HCT116 (cell line): ENCODE measurements at regions not wholly inside any gene's neighbourhood (a gene's known extent, or its start where the extent isn't known, plus 50 kb on each side); places are given as distances from the start of the nearest gene placed in this dataset.

Experiments
- ATAC-seq: fragments of 200-7000 bp; cut with Tn5 transposase; 2 replicates; pipeline ENCODE4 v1.9.1; 2020; ENCODE audit warnings: mild to moderate bottlenecking, moderate library complexity
- BruUV-seq: library from RNA; stranded (reverse); fragments of 400-500 nt; replicated peaks from 2 replicates; lab custom pipeline; 2021; lab: Mats Ljungman, UMichigan
- CTCF ChIA-PET: fragments of 300-600 bp; sonication (Branson Sonifier 250); formaldehyde crosslinking; loops from one replicate; lab custom pipeline; 2021; ENCODE audit warnings: antibody characterized with exemption; lab: Charles Lee
- POLR2A ChIA-PET: fragments of 300-600, 350-600 bp; sonication (Branson Sonifier 250); formaldehyde crosslinking; loops from one replicate; lab custom pipeline; 2021; ENCODE audit warnings: antibody characterized with exemption; lab: Charles Lee
- RAD21 ChIA-PET, 2 experiments: fragments of 300-600 bp; sonication (Branson Sonifier 250); formaldehyde crosslinking; loops; one replicate each; lab custom pipeline; 2023; ENCODE audit warnings: low total read pairs in 2 of 2; ENCODE audit not compliant: uncharacterized antibody in 2 of 2, unreplicated experiment in 2 of 2, low non-redundant PET in 1 of 2; lab: Charles Lee
- DNase-seq: peaks from one replicate; pipeline ENCODE4 v3.0.0-alpha.2; 2010; ENCODE audit warnings: low read depth, low spot score
- H2AFZ ChIP-seq: fragments of 200-600 bp; shearing (Covaris generic), sonication (generic); 2 replicates; pipeline ENCODE4 v1.6.1; 2017; ENCODE audit warnings: low read depth, mixed run types, mixed read lengths, antibody characterized with exemption, low read length; ENCODE audit not compliant: poor library complexity, severe bottlenecking
- H3K27ac ChIP-seq: 2 replicates; pipeline ENCODE4 v1.5.1; 2012; ENCODE audit warnings: low read depth, low read length
- H3K27me3 ChIP-seq: fragments of 200-600 bp; sonication (generic); 2 replicates; pipeline ENCODE4 v1.6.1; 2016; ENCODE audit warnings: mixed run types, low read length, mixed read lengths; ENCODE audit not compliant: insufficient read depth
- H3K36me3 ChIP-seq, 2 experiments: fragments of 200-500 bp in 1 of 2; fragments of 200-600 bp in 1 of 2; sonication (Bioruptor generic) in 1 of 2; sonication (generic) in 1 of 2; 2 replicates each; pipeline versions ENCODE4 v1.5.1 to v1.6.1; 2014 to 2016; ENCODE audit warnings: low read length in 2 of 2, inconsistent platforms in 1 of 2, mixed read lengths in 1 of 2, mixed run types in 1 of 2; ENCODE audit not compliant: insufficient read depth in 2 of 2, control insufficient read depth in 1 of 2
- H3K4me1 ChIP-seq, 2 experiments: fragments of 200-600 bp in 1 of 2; sonication (generic) in 1 of 2; 2 replicates each; pipeline versions ENCODE4 v1.5.1 to v1.6.1; 2012 to 2017; ENCODE audit warnings: low read length in 2 of 2, inconsistent platforms in 1 of 2, mild to moderate bottlenecking in 1 of 2, mixed read lengths in 1 of 2, mixed run types in 1 of 2, moderate library complexity in 1 of 2; ENCODE audit not compliant: insufficient read depth in 2 of 2, control insufficient read depth in 1 of 2
- H3K4me2 ChIP-seq: fragments of 200-600 bp; sonication (generic); 2 replicates; pipeline ENCODE4 v1.6.1; 2017; ENCODE audit warnings: mixed run types, low read length, mixed read lengths
- H3K4me3 ChIP-seq, 2 experiments: fragments of 200-600 bp in 1 of 2; sonication (generic) in 1 of 2; replicated peaks in 1 of 2; 2 replicates each; pipeline ENCODE4 v1.5.1; 2011 to 2016; ENCODE audit warnings: low read length in 2 of 2, control low read depth in 1 of 2, low read depth in 1 of 2, mild to moderate bottlenecking in 1 of 2, mixed read lengths in 1 of 2, mixed run types in 1 of 2
- H3K79me2 ChIP-seq: fragments of 200-600 bp; sonication (generic); 2 replicates; pipeline ENCODE4 v1.6.1; 2017; ENCODE audit warnings: mild to moderate bottlenecking, mixed run types, low read length, moderate library complexity, mixed read lengths; ENCODE audit not compliant: insufficient read depth
- H3K9ac ChIP-seq: fragments of 200-600 bp; sonication (generic); 2 replicates; pipeline ENCODE4 v1.6.1; 2016; ENCODE audit warnings: low read length, mixed read lengths
- H3K9me2 ChIP-seq: fragments of 200-600 bp; sonication (generic), shearing (Covaris generic); 2 replicates; pipeline ENCODE4 v1.6.1; 2017; ENCODE audit warnings: mixed run types, mild to moderate bottlenecking, moderate library complexity; ENCODE audit not compliant: insufficient read depth
- H3K9me3 ChIP-seq, 2 experiments: fragments of 200-500 bp in 1 of 2; fragments of 200-600 bp in 1 of 2; sonication (Bioruptor generic) in 1 of 2; sonication (generic) in 1 of 2; 2 replicates each; pipeline ENCODE4 v1.6.1; 2014 to 2017; ENCODE audit warnings: low read length in 2 of 2, mixed read lengths in 2 of 2, inconsistent platforms in 1 of 2, low read depth in 1 of 2, mild to moderate bottlenecking in 1 of 2, mixed run types in 1 of 2, moderate library complexity in 1 of 2; ENCODE audit not compliant: control insufficient read depth in 1 of 2, insufficient read depth in 1 of 2
- H4K20me1 ChIP-seq: fragments of 200-600 bp; sonication (generic), shearing (Covaris generic); 2 replicates; pipeline ENCODE4 v1.6.1; 2017; ENCODE audit warnings: mixed run types, mild to moderate bottlenecking, moderate library complexity; ENCODE audit not compliant: insufficient read depth
- CBX3 ChIP-seq: IDR thresholded peaks from 2 replicates; pipeline ENCODE4 v1.6.1; 2012; ENCODE audit warnings: low read depth
- CEBPB ChIP-seq: IDR thresholded peaks from 2 replicates; pipeline ENCODE4 v1.6.1; 2012; ENCODE audit warnings: low read depth
- CTCF ChIP-seq, 3 experiments: fragments of 200-600 bp in 1 of 3; sonication (generic) in 1 of 3; IDR thresholded peaks in 2 of 3; conservative IDR thresholded peaks in 1 of 3; 2 replicates each; pipeline ENCODE4 v1.5.1; 2012 to 2017; ENCODE audit warnings: low read depth in 2 of 3, low read length in 2 of 3, antibody characterized with exemption in 1 of 3, borderline replicate concordance in 1 of 3, control low read depth in 1 of 3, mild to moderate bottlenecking in 1 of 3, mixed read lengths in 1 of 3, mixed run types in 1 of 3, moderate library complexity in 1 of 3; ENCODE audit not compliant: insufficient read depth in 1 of 3
- EGR1 ChIP-seq: IDR thresholded peaks from 2 replicates; pipeline ENCODE4 v1.6.1; 2012; ENCODE audit warnings: low read depth
- ELF1 ChIP-seq: IDR thresholded peaks from 2 replicates; pipeline ENCODE4 v1.6.1; 2012; ENCODE audit warnings: low read depth, borderline replicate concordance
- EZH2 ChIP-seq: fragments of 200-600 bp; sonication (generic); IDR thresholded peaks from 2 replicates; pipeline ENCODE4 v1.6.1; 2017; ENCODE audit warnings: antibody characterized with exemption, mixed run types
- JUND ChIP-seq: IDR thresholded peaks from 2 replicates; pipeline ENCODE4 v1.6.1; 2012
- POLR2A ChIP-seq: IDR thresholded peaks from 2 replicates; pipeline ENCODE4 v1.7.0; 2011; ENCODE audit warnings: borderline replicate concordance; ENCODE audit not compliant: insufficient read depth, insufficient read length; ENCODE audit errors: extremely low read depth
- POLR2AphosphoS5 ChIP-seq: IDR thresholded peaks from 2 replicates; pipeline ENCODE4 v1.6.1; 2011; ENCODE audit warnings: mild to moderate bottlenecking, low read depth, low read length, moderate library complexity
- SIN3A ChIP-seq: IDR thresholded peaks from 2 replicates; pipeline ENCODE4 v1.6.1; 2012; ENCODE audit warnings: low read depth
- SP1 ChIP-seq: IDR thresholded peaks from 2 replicates; pipeline ENCODE4 v1.6.1; 2012; ENCODE audit warnings: low read depth
- SRF ChIP-seq: IDR thresholded peaks from 2 replicates; pipeline ENCODE4 v1.6.1; 2012; ENCODE audit warnings: low read depth
- TCF7L2 ChIP-seq: IDR thresholded peaks from 2 replicates; pipeline ENCODE4 v1.7.0; 2011; ENCODE audit warnings: borderline replicate concordance, inconsistent platforms; ENCODE audit not compliant: insufficient read depth, insufficient read length; ENCODE audit errors: extremely low read depth
- YY1 ChIP-seq: IDR thresholded peaks from 2 replicates; pipeline ENCODE4 v1.6.1; 2011; ENCODE audit warnings: low read length, low read depth, moderate library complexity, mild to moderate bottlenecking; ENCODE audit not compliant: insufficient replicate concordance; ENCODE audit errors: extremely low read depth
- ZFX ChIP-seq: fragments of 450-650 bp; IDR thresholded peaks from 2 replicates; pipeline ENCODE4 v1.6.1; 2017
- ZNF274 ChIP-seq: fragments of 200-500 bp; sonication (Bioruptor generic); IDR thresholded peaks from 2 replicates; pipeline ENCODE4 v1.6.1; 2014; ENCODE audit warnings: mild to moderate bottlenecking, low read depth, low read length, inconsistent platforms
- intact Hi-C: fragments of 100-400 bp; cut with micrococcal nuclease; formaldehyde crosslinking; loops from 2 replicates; pipeline ENCODE4 v1.10.0; 2022
- TF ChIP-seq, protein P1 (sequence below): IDR thresholded peaks from 2 replicates; pipeline ENCODE4 v1.6.1; 2012
- TF ChIP-seq, protein P2 (sequence below): IDR thresholded peaks from 2 replicates; pipeline ENCODE4 v1.6.1; 2011; ENCODE audit warnings: mild to moderate bottlenecking, low read length, moderate library complexity; ENCODE audit not compliant: insufficient replicate concordance; ENCODE audit errors: extremely low read depth
- TF ChIP-seq, protein P3 (sequence below): IDR thresholded peaks from 2 replicates; pipeline ENCODE4 v1.6.1; 2012
- TF ChIP-seq, protein P4 (sequence below): IDR thresholded peaks from 2 replicates; pipeline ENCODE4 v1.6.1; 2012; ENCODE audit warnings: low read depth

DNA sequence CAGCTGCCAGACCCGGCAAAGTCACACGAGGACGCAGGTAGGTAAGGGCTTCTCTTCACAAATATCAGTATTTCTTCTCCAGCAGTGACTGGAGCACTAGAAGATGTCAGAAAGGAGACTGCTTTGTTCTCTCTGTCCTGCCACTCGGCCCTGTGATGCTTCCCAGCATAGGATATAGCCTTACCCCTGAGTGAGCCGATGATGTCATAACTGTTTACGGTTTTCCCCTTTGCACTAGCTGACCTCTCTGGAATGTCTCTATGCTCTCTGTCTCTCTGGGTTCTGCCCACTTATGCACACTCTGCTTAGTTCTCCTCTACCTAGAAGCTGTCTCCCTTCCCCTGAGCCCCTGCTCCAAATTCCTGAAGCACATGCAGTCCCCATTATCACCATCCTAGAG lies 167.5 kb upstream of the PODXL start:
- intact Hi-C loops = no loop called here
- no peak overlapping the region for H3K27ac ChIP-seq
- no peak overlapping the region for H2AFZ ChIP-seq
- no peaks in the 10 kb centered on the region for H3K36me3 ChIP-seq
- H3K27me3 ChIP-seq = peaks cover 32% of the 10 kb centered on the region; the same call in 1 of the 2 replicates
- CTCF ChIA-PET = no interaction called here
- RAD21 ChIA-PET = no interaction called here
- POLR2A ChIA-PET = no interaction called here
- BruUV-seq = no TSS peak
- no peaks in the 10 kb centered on the region for H3K9me2 ChIP-seq
- no peaks in the 10 kb centered on the region for H3K9me3 ChIP-seq
- DNase-seq (no peak), ATAC-seq (0 out of 2 replicates have a peak, but pooled peaks have one; percentile 22)
- no peaks in the 10 kb centered on the region for H4K20me1 ChIP-seq
- no peaks in the 10 kb centered on the region for H3K4me1 ChIP-seq
- TF ChIP-seq, protein P1, sequence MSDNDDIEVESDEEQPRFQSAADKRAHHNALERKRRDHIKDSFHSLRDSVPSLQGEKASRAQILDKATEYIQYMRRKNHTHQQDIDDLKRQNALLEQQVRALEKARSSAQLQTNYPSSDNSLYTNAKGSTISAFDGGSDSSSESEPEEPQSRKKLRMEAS = no peak
- TF ChIP-seq TCF7L2 (no peak), CEBPB (no peak), CTCF (IDR thresholded peaks at IDR 0.05 in 2 of 3, conservative IDR thresholded peaks at IDR 0.05 in 1 of 3; ENCODE audit: borderline replicate concordance in 1 of 3, insufficient read depth in 1 of 3, low read depth in 2 of 3, low read length in 2 of 3) (no peak), YY1 (no peak), EGR1 (no peak), SRF (no peak), SP1 (no peak), EZH2 (no peak), ZNF274 (no peak), SIN3A (no peak), ELF1 (no peak), POLR2AphosphoS5 (no peak), POLR2A (no peak), JUND (no peak), CBX3 (no peak), ZFX (no peak)
- TF ChIP-seq, protein P2, sequence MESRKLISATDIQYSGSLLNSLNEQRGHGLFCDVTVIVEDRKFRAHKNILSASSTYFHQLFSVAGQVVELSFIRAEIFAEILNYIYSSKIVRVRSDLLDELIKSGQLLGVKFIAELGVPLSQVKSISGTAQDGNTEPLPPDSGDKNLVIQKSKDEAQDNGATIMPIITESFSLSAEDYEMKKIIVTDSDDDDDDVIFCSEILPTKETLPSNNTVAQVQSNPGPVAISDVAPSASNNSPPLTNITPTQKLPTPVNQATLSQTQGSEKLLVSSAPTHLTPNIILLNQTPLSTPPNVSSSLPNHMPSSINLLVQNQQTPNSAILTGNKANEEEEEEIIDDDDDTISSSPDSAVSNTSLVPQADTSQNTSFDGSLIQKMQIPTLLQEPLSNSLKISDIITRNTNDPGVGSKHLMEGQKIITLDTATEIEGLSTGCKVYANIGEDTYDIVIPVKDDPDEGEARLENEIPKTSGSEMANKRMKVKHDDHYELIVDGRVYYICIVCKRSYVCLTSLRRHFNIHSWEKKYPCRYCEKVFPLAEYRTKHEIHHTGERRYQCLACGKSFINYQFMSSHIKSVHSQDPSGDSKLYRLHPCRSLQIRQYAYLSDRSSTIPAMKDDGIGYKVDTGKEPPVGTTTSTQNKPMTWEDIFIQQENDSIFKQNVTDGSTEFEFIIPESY = no peak
- TF ChIP-seq, protein P3, sequence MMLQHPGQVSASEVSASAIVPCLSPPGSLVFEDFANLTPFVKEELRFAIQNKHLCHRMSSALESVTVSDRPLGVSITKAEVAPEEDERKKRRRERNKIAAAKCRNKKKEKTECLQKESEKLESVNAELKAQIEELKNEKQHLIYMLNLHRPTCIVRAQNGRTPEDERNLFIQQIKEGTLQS = no peak
- TF ChIP-seq, protein P4, sequence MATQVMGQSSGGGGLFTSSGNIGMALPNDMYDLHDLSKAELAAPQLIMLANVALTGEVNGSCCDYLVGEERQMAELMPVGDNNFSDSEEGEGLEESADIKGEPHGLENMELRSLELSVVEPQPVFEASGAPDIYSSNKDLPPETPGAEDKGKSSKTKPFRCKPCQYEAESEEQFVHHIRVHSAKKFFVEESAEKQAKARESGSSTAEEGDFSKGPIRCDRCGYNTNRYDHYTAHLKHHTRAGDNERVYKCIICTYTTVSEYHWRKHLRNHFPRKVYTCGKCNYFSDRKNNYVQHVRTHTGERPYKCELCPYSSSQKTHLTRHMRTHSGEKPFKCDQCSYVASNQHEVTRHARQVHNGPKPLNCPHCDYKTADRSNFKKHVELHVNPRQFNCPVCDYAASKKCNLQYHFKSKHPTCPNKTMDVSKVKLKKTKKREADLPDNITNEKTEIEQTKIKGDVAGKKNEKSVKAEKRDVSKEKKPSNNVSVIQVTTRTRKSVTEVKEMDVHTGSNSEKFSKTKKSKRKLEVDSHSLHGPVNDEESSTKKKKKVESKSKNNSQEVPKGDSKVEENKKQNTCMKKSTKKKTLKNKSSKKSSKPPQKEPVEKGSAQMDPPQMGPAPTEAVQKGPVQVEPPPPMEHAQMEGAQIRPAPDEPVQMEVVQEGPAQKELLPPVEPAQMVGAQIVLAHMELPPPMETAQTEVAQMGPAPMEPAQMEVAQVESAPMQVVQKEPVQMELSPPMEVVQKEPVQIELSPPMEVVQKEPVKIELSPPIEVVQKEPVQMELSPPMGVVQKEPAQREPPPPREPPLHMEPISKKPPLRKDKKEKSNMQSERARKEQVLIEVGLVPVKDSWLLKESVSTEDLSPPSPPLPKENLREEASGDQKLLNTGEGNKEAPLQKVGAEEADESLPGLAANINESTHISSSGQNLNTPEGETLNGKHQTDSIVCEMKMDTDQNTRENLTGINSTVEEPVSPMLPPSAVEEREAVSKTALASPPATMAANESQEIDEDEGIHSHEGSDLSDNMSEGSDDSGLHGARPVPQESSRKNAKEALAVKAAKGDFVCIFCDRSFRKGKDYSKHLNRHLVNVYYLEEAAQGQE = no peak
- H3K9ac ChIP-seq = no peak overlapping the region
- no peak overlapping the region for H3K4me3 ChIP-seq
- no peaks in the 10 kb centered on the region for H3K79me2 ChIP-seq
- H3K4me2 ChIP-seq = no peak overlapping the region
